HepG2 (cell line): ENCODE measurements at regions not wholly inside any gene's neighbourhood (a gene's known extent, or its start where the extent isn't known, plus 50 kb on each side); places are given as distances from the start of the nearest gene placed in this dataset.
"Not testable (repeated sequence)": the region's sequence is repeated elsewhere in the genome, so short reads cannot be mapped to it uniquely, and the experiment has no call there.

Experiments used
- ATAC-seq: fragments of 200-7000 bp; cut with Tn5 transposase; 3 replicates; pipeline ENCODE4 v1.9.1; 2020; ENCODE audit warnings: mild to moderate bottlenecking, moderate library complexity
- BruUV-seq: library from RNA; stranded (reverse); fragments of 400-500 nt; replicated peaks from 2 replicates; lab custom pipeline; 2021; lab: Mats Ljungman, UMichigan
- CTCF ChIA-PET: fragments of 300-600 bp; formaldehyde crosslinking; extraction: SDS; loops from one replicate; lab custom pipeline; 2021; ENCODE audit warnings: low total read pairs, inconsistent platforms, low intra/inter-chr PET ratio; lab: Yijun Ruan, JAX
- POLR2A ChIA-PET: fragments of 350-600 bp; sonication (Branson Sonifier 250); formaldehyde crosslinking; loops from one replicate; lab custom pipeline; 2020; ENCODE audit warnings: antibody characterized with exemption, inconsistent platforms; lab: Yijun Ruan, JAX
- DNase-seq: peaks from one replicate; pipeline ENCODE4 v3.0.0-alpha.2; 2015; ENCODE audit warnings: low spot score
- FAIRE-seq: peaks from 3 replicates; lab custom pipeline; 2011; peaks lifted over from hg19 to GRCh38; lab: Jason Lieb, UNC
- H2AFZ ChIP-seq: one replicate; pipeline ENCODE4 v1.6.1; 2011; ENCODE audit warnings: low read length, inconsistent platforms
- H3K27ac ChIP-seq: fragments of 300-600 bp; 3 replicates; pipeline ENCODE4 v1.8.0; 2011; ENCODE audit warnings: mixed run types, mild to moderate bottlenecking, mixed read lengths, low read length, inconsistent platforms; ENCODE audit not compliant: insufficient read depth; ENCODE audit errors: extremely low read length
- H3K27me3 ChIP-seq, 2 experiments: fragments of 200-600 bp in 1 of 2; 2 replicates in 1 of 2; 3 replicates in 1 of 2; pipeline versions ENCODE4 v1.6.0 to v1.8.0; 2011; ENCODE audit warnings: low read length in 2 of 2, mild to moderate bottlenecking in 2 of 2, moderate library complexity in 2 of 2, inconsistent platforms in 1 of 2; ENCODE audit not compliant: insufficient read depth in 2 of 2, control insufficient read depth in 1 of 2
- H3K36me3 ChIP-seq, 2 experiments: fragments of 200-600 bp in 1 of 2; replicated peaks in 1 of 2; 2 replicates in 1 of 2; 3 replicates in 1 of 2; pipeline versions ENCODE4 v1.5.1 to v1.8.0; 2011; ENCODE audit warnings: low read length in 2 of 2, inconsistent platforms in 1 of 2; ENCODE audit not compliant: insufficient read depth in 2 of 2, control insufficient read depth in 1 of 2
- H3K4me1 ChIP-seq: 2 replicates; pipeline ENCODE4 v1.5.1; 2012; ENCODE audit warnings: low read length, inconsistent platforms; ENCODE audit not compliant: insufficient read depth
- H3K4me2 ChIP-seq: 2 replicates; pipeline ENCODE4 v1.6.0; 2011; ENCODE audit warnings: low read depth, low read length, inconsistent platforms
- H3K4me3 ChIP-seq, 3 experiments: fragments of 200-600 bp in 1 of 3; sonication (generic), shearing (Covaris generic) in 1 of 3; replicated peaks in 1 of 3; 2 replicates each; pipeline ENCODE4 v1.5.1; 2011 to 2016; ENCODE audit warnings: low read length in 3 of 3, inconsistent platforms in 2 of 3, low read depth in 2 of 3, mild to moderate bottlenecking in 2 of 3, control low read depth in 1 of 3, mixed read lengths in 1 of 3; ENCODE audit not compliant: insufficient read depth in 1 of 3
- H3K79me2 ChIP-seq: one replicate; pipeline ENCODE4 v1.6.1; 2011; ENCODE audit warnings: low read length, inconsistent platforms; ENCODE audit not compliant: insufficient read depth
- H3K9ac ChIP-seq: 2 replicates; pipeline ENCODE4 v1.6.0; 2011; ENCODE audit warnings: mild to moderate bottlenecking, low read depth, low read length, inconsistent platforms; ENCODE audit not compliant: insufficient read depth
- H3K9me3 ChIP-seq: 2 replicates; pipeline ENCODE4 v1.5.1; 2012; ENCODE audit warnings: mild to moderate bottlenecking, low read length
- H4K20me1 ChIP-seq: 2 replicates; pipeline ENCODE4 v1.6.0; 2011; ENCODE audit warnings: inconsistent platforms, mild to moderate bottlenecking, low read length, moderate library complexity; ENCODE audit not compliant: insufficient read depth
- AKAP8 ChIP-seq: sonication (generic); formaldehyde crosslinking; IDR thresholded peaks from 2 replicates; pipeline ENCODE4 v1.5.1; 2020; ENCODE audit warnings: mild to moderate bottlenecking, missing genetic modification reagents
- ASH2L ChIP-seq: fragments of 300-600, 200-600 bp; sonication (generic); IDR thresholded peaks from 2 replicates; pipeline ENCODE4 v1.7.0; 2017; ENCODE audit warnings: low read depth, mild to moderate bottlenecking, moderate library complexity, mixed read lengths, low read length; ENCODE audit not compliant: insufficient read length
- GFI1 ChIP-seq: sonication (generic); formaldehyde crosslinking; IDR thresholded peaks from 2 replicates; pipeline ENCODE4 v1.5.0; 2020; ENCODE audit warnings: missing genetic modification reagents, mild to moderate bottlenecking, borderline replicate concordance
- NFATC3 ChIP-seq: sonication (generic); formaldehyde crosslinking; IDR thresholded peaks from 2 replicates; pipeline ENCODE4 v1.5.1; 2020; ENCODE audit warnings: mild to moderate bottlenecking, missing genetic modification reagents
- NFE2L2 ChIP-seq: fragments of 150-350 bp; IDR thresholded peaks from 2 replicates; pipeline ENCODE4 v1.6.1; 2014; ENCODE audit warnings: low read length
- PCBP2 ChIP-seq: fragments of 200-400 bp; formaldehyde crosslinking; optimal IDR thresholded peaks from 2 replicates; pipeline ENCODE3; 2018; ENCODE audit warnings: low read length, low read depth; ENCODE audit not compliant: poor library complexity, severe bottlenecking
- RARA ChIP-seq: IDR thresholded peaks from 2 replicates; pipeline ENCODE4 v1.6.1; 2016; ENCODE audit warnings: missing genetic modification reagents, missing compliant biosample characterization
- SRY ChIP-seq: sonication (generic); formaldehyde crosslinking; IDR thresholded peaks from 2 replicates; pipeline ENCODE4 v1.8.0; 2022; ENCODE audit warnings: mild to moderate bottlenecking, missing genetic modification reagents
- STAT5B ChIP-seq: sonication (generic); formaldehyde crosslinking; IDR thresholded peaks from 2 replicates; pipeline ENCODE4 v1.4.0; 2020; ENCODE audit warnings: missing genetic modification reagents
- XBP1 ChIP-seq: sonication (generic); formaldehyde crosslinking; IDR thresholded peaks from 2 replicates; pipeline ENCODE4 v1.5.0; 2020; ENCODE audit warnings: missing genetic modification reagents
- ZC3H13 ChIP-seq: sonication (generic); formaldehyde crosslinking; IDR thresholded peaks from 2 replicates; pipeline ENCODE4 v1.8.1; 2023; ENCODE audit warnings: mild to moderate bottlenecking, missing genetic modification reagents, moderate library complexity
- ZMYM4 ChIP-seq: sonication (generic); formaldehyde crosslinking; IDR thresholded peaks from 2 replicates; pipeline ENCODE4 v1.8.1; 2023; ENCODE audit warnings: mild to moderate bottlenecking, missing genetic modification reagents
- ZNF558 ChIP-seq: sonication (generic); formaldehyde crosslinking; IDR thresholded peaks from 2 replicates; pipeline ENCODE4 v1.9.0; 2022; ENCODE audit warnings: mild to moderate bottlenecking, missing genetic modification reagents, borderline replicate concordance
- ZNF616 ChIP-seq: sonication (generic); formaldehyde crosslinking; IDR thresholded peaks from 2 replicates; pipeline ENCODE4 v1.5.0; 2020; ENCODE audit warnings: low read depth, mild to moderate bottlenecking, missing genetic modification reagents
- ZNF781 ChIP-seq: sonication (generic); formaldehyde crosslinking; IDR thresholded peaks from 2 replicates; pipeline ENCODE4 v1.5.1; 2020; ENCODE audit warnings: borderline replicate concordance, mild to moderate bottlenecking, missing genetic modification reagents; ENCODE audit errors: not compliant biosample characterization
- WGBS: methylation state at CpG from one replicate; pipeline ENCODE4 v1.1.6; 2017; ENCODE audit warnings: low lambda C conversion rate; 5-methylcytosine and 5-hydroxymethylcytosine counted together
- in situ Hi-C: cut with HindIII; loops from 2 replicates; pipeline ENCODE4 v1.10.0; 2017; ENCODE audit warnings: low pct_unique_long_range_greater_than_20kb; ENCODE audit not compliant: extremely low pct_ligation_motif_present
- intact Hi-C: fragments of 100-400 bp; cut with micrococcal nuclease; formaldehyde crosslinking; loops from one replicate; pipeline ENCODE4 v1.10.0; 2022; ENCODE audit not compliant: unreplicated experiment

DNA sequence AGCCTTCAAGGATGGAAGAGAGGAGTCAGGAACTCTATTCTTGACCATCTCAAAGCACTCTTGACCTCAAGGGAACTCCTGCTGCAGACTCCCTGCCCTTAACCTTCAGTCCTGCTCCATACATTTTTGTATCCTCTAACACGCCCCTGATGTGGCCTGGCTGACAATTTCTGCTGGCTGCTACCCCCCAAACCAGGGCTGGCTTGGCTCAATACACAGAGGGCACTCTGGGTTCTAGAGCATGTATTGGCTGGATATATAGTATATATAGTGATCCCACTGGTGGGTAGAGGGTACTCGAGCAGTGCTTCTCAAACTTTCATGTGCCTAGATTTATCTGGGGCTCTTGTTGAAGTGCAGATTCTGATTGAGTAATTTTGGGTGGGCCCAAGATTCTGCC lies 101.9 kb downstream of the SMIM20 start:
- no peak overlapping the region for H3K4me3 ChIP-seq
- no peaks in the 10 kb centered on the region for H3K9me3 ChIP-seq
- no peak for FAIRE-seq
- H3K36me3 ChIP-seq: no peaks in the 10 kb centered on the region
- H3K4me2 ChIP-seq: no peak overlapping the region
- 7% methylated on average over 2 of the region's 2 CpGs for WGBS
- no peaks in the 10 kb centered on the region for H3K79me2 ChIP-seq
- no peaks in the 10 kb centered on the region for H3K27me3 ChIP-seq
- in situ Hi-C loops: no loop called here
- no peak for TF ChIP-seq PCBP2
- no peak for TF ChIP-seq AKAP8 (CRISPR knock-in tag)
- TF ChIP-seq SRY (CRISPR knock-in tag): no peak
- no peak for TF ChIP-seq ASH2L
- TF ChIP-seq XBP1 (CRISPR knock-in tag): no peak
- no peak for TF ChIP-seq ZMYM4
- no peak for TF ChIP-seq NFATC3 (CRISPR knock-in tag)
- no peak for TF ChIP-seq ZNF781 (CRISPR knock-in tag)
- no peak for TF ChIP-seq STAT5B (CRISPR knock-in tag)
- TF ChIP-seq RARA: no peak
- DNase-seq: no peak
- POLR2A ChIA-PET: no interaction called here
- BruUV-seq: no TSS peak
- intact Hi-C loops: no loop called here
- ATAC-seq: no peak
- H3K9ac ChIP-seq: no peak overlapping the region
- H2AFZ ChIP-seq: no peak overlapping the region
- no peaks in the 10 kb centered on the region for H4K20me1 ChIP-seq
- H3K27ac ChIP-seq: no peak overlapping the region
- CTCF ChIA-PET: no interaction called here
- H3K4me1 ChIP-seq: peaks cover 17% of the 10 kb centered on the region

DNA sequence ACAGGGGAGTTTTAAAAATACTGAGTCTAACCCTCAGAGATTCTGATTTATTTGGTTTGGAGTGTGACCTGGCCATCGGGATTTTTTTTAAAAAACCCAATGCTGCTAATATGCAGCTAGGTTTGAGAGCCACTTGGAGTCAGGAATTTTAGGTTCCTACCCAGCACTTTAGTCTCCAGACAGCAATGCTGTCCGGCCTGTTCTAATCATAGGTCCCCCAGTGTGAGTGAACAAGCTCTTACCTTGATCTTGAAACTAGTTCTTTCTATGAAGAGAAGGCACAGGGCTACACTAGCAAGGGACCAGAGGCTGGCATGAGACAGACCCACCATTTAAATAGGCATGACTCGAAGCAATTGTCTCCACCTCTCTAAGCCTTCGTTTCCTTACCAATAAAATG lies 103.5 kb downstream of the SMIM20 start:
- WGBS: 30% methylated on average over 4 of the region's 4 CpGs
- peaks cover 33% of the 10 kb centered on the region for H3K4me1 ChIP-seq
- no peak overlapping the region for H2AFZ ChIP-seq
- in situ Hi-C loops (no loop called here), intact Hi-C loops (no loop called here)
- no peak overlapping the region for H3K4me3 ChIP-seq
- H3K27me3 ChIP-seq: 0 out of 5 replicates have a peak, but pooled peaks cover 0 to 5% of the 10 kb centered on the region in 2 experiments
- H3K27ac ChIP-seq: no peak overlapping the region
- H3K9ac ChIP-seq: no peak overlapping the region
- no peak overlapping the region for H3K4me2 ChIP-seq
- DNase-seq: no peak
- CTCF ChIA-PET: no interaction called here
- H3K36me3 ChIP-seq: no peaks in the 10 kb centered on the region
- no peaks in the 10 kb centered on the region for H4K20me1 ChIP-seq
- TF ChIP-seq NFE2L2 (no peak), GFI1 (CRISPR knock-in tag) (no peak), ZNF616 (no peak), ZC3H13 (no peak), ZNF558 (CRISPR knock-in tag) (no peak)
- ATAC-seq: no peak
- FAIRE-seq: no peak
- POLR2A ChIA-PET: no interaction called here
- no TSS peak for BruUV-seq
- no peaks in the 10 kb centered on the region for H3K9me3 ChIP-seq
- H3K79me2 ChIP-seq: no peaks in the 10 kb centered on the region

GRCh38 chr4:26017961-26018700 lies 104.1 kb downstream of the SMIM20 start:
- H3K27me3 ChIP-seq, H3K4me3 ChIP-seq, CTCF ChIA-PET, H3K36me3 ChIP-seq, FAIRE-seq, BruUV-seq, H3K9me3 ChIP-seq, intact Hi-C loops, in situ Hi-C loops, ATAC-seq, H2AFZ ChIP-seq, H4K20me1 ChIP-seq, POLR2A ChIA-PET, H3K9ac ChIP-seq, H3K79me2 ChIP-seq, H3K27ac ChIP-seq, H3K4me2 ChIP-seq, DNase-seq: not testable (repeated sequence)
- peaks cover 39% of the 10 kb centered on the region for H3K4me1 ChIP-seq
- 29% methylated on average over 6 of the region's 6 CpGs for WGBS
